Natural killer cell (primary cell): ENCODE measurements at regions not wholly inside any gene's neighbourhood (a gene's known extent, or its start where the extent isn't known, plus 50 kb on each side); places are given as distances from the start of the nearest gene placed in this dataset.

Source experiments
- ATAC-seq, 3 donors: fragments of 150-1000 bp in 2 of 3; fragments of 200-7000 bp in 1 of 3; cut with Tn5 transposase; 1 replicate in 1 of 3; 2 replicates in 2 of 3; pipeline ENCODE4 v1.10.0; 2021; ENCODE audit warnings: mild to moderate bottlenecking in 2 of 3, moderate library complexity in 2 of 3
- DNase-seq, 2 donors: peaks; one replicate each; pipeline versions ENCODE4 v3.0.0 to v3.0.0-alpha.2; 2013 to 2021; ENCODE audit warnings: mixed read lengths in 1 of 2
- H3K27ac ChIP-seq: one replicate; pipeline ENCODE4 v1.5.1; 2013; ENCODE audit warnings: mild to moderate bottlenecking, low read length
- H3K27me3 ChIP-seq: one replicate; pipeline ENCODE4 v1.6.1; 2013; ENCODE audit warnings: low read length; ENCODE audit not compliant: control insufficient read depth, insufficient read depth
- H3K36me3 ChIP-seq: one replicate; pipeline ENCODE4 v1.6.1; 2013; ENCODE audit warnings: low read length; ENCODE audit not compliant: control insufficient read depth, insufficient read depth
- H3K4me1 ChIP-seq: one replicate; pipeline ENCODE4 v1.6.1; 2013; ENCODE audit warnings: low read length; ENCODE audit not compliant: control insufficient read depth, insufficient read depth
- H3K4me3 ChIP-seq: one replicate; pipeline ENCODE4 v1.5.1; 2013; ENCODE audit warnings: low read length
- H3K9me3 ChIP-seq: one replicate; pipeline ENCODE4 v1.6.1; 2013; ENCODE audit warnings: low read length; ENCODE audit not compliant: control insufficient read depth, insufficient read depth
- H3K27ac Mint-ChIP-seq, 2 donors: one replicate each; pipeline ENCODE4 v1.8.0; 2022; ENCODE audit warnings: mild to moderate bottlenecking in 2 of 2, mixed read lengths in 2 of 2, moderate library complexity in 1 of 2
- H3K27me3 Mint-ChIP-seq, 2 donors: one replicate each; pipeline ENCODE4 v1.8.0; 2022; ENCODE audit warnings: low read depth in 2 of 2, mixed read lengths in 2 of 2
- H3K36me3 Mint-ChIP-seq: one replicate; pipeline ENCODE4 v1.8.0; 2022; ENCODE audit warnings: mixed read lengths
- H3K4me1 Mint-ChIP-seq, 2 donors: one replicate each; pipeline ENCODE4 v1.8.0; 2022; ENCODE audit warnings: mixed read lengths in 2 of 2
- H3K4me3 Mint-ChIP-seq: one replicate; pipeline ENCODE4 v1.8.0; 2022; ENCODE audit warnings: mild to moderate bottlenecking, moderate library complexity, mixed read lengths
- H3K9me3 Mint-ChIP-seq, 2 donors: one replicate each; pipeline ENCODE4 v1.8.0; 2022; ENCODE audit warnings: mixed read lengths in 2 of 2
- WGBS: methylation state at CpG from one replicate; pipeline ENCODE4 v1.1.7; 2013; ENCODE audit warnings: missing lambda C conversion rate; ENCODE audit not compliant: insufficient coverage; 5-methylcytosine and 5-hydroxymethylcytosine counted together
- intact Hi-C: fragments of 100-400 bp; cut with micrococcal nuclease; formaldehyde crosslinking; loops from one replicate; pipeline ENCODE4 v1.14.2; 2022
- TF ChIP-seq, protein P1 (sequence below): fragments of 200-600 bp; IDR thresholded peaks from one replicate; pipeline ENCODE4 v1.8.0; 2022; ENCODE audit warnings: antibody characterized with exemption

DNA sequence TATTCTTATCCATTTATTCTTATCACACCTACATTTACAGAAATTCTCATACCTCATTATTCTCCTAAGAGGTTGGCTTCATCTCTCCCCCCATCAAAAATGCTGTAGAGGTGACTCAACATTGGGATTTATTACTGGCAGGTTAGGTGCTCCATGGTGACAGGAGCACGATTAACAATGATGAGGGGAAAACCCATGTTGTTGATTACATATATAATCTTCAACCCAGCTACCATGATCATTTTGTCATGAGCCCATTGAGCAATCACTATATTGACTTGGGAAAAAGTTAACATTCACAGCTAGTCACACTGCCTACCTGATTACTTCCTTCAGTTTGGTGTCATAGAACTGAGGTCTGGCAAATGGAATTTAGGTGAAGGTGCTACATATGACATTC lies 712.1 kb upstream of the CHRM3 start:
- H3K27me3 Mint-ChIP-seq: no peaks in the 10 kb centered on the region
- no peak overlapping the region for H3K4me3 Mint-ChIP-seq
- peaks cover 4% of the 10 kb centered on the region for H3K9me3 ChIP-seq

DNA sequence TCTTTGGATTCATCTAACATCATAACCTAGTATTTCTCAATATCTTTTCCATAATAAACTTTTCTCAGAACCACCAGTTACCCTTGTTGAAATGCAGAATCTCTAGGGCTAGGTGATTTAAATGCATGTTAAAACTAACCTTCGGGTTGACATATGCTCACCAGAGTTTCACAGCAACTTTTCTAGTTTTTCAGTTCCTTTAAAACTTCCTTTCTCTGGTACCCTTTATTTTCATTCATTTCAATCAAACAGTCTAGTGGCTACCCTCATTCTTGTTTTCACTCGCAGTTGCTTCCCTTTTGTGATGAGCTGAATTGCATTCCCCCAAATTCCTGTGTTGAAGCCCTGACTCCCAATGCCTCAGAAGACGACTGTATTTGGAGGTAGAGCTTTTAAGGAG lies 712.8 kb upstream of the CHRM3 start:
- no peak for DNase-seq
- Mint-ChIP-seq H3K36me3 (no peaks in the 10 kb centered on the region), H3K27ac (no peak overlapping the region), H3K4me3 (no peak overlapping the region), H3K27me3 (no peaks in the 10 kb centered on the region), H3K4me1 (no peaks in the 10 kb centered on the region), H3K9me3 (peaks cover 5 to 14% of the 10 kb centered on the region in 2 donors)
- 84% methylated on average over 3 of the region's 3 CpGs for WGBS
- Histone ChIP-seq H3K4me3 (no peak overlapping the region), H3K36me3 (no peaks in the 10 kb centered on the region), H3K27ac (no peak overlapping the region), H3K9me3 (peaks cover 4% of the 10 kb centered on the region), H3K27me3 (no peaks in the 10 kb centered on the region), H3K4me1 (no peaks in the 10 kb centered on the region)
- TF ChIP-seq, protein P1, sequence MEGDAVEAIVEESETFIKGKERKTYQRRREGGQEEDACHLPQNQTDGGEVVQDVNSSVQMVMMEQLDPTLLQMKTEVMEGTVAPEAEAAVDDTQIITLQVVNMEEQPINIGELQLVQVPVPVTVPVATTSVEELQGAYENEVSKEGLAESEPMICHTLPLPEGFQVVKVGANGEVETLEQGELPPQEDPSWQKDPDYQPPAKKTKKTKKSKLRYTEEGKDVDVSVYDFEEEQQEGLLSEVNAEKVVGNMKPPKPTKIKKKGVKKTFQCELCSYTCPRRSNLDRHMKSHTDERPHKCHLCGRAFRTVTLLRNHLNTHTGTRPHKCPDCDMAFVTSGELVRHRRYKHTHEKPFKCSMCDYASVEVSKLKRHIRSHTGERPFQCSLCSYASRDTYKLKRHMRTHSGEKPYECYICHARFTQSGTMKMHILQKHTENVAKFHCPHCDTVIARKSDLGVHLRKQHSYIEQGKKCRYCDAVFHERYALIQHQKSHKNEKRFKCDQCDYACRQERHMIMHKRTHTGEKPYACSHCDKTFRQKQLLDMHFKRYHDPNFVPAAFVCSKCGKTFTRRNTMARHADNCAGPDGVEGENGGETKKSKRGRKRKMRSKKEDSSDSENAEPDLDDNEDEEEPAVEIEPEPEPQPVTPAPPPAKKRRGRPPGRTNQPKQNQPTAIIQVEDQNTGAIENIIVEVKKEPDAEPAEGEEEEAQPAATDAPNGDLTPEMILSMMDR: no peak
- ATAC-seq: no peak
- intact Hi-C loops: no loop called here

More for the DNA sequence above, 712.1 kb upstream of the CHRM3 start:
- H3K4me1 Mint-ChIP-seq: no peaks in the 10 kb centered on the region
- intact Hi-C loops: no loop called here
- H3K4me3 ChIP-seq: no peak overlapping the region
- no peak for ATAC-seq
- WGBS: 83% methylated on average over 1 of the region's 1 CpG
- peaks cover 5 to 14% of the 10 kb centered on the region in 2 donors for H3K9me3 Mint-ChIP-seq
- no peaks in the 10 kb centered on the region for H3K27me3 ChIP-seq
- TF ChIP-seq, protein P1: no peak
- H3K27ac ChIP-seq: no peak overlapping the region
- no peaks in the 10 kb centered on the region for H3K36me3 Mint-ChIP-seq
- no peak for DNase-seq
- no peak overlapping the region for H3K27ac Mint-ChIP-seq
- no peaks in the 10 kb centered on the region for H3K36me3 ChIP-seq
- H3K4me1 ChIP-seq: no peaks in the 10 kb centered on the region

DNA sequence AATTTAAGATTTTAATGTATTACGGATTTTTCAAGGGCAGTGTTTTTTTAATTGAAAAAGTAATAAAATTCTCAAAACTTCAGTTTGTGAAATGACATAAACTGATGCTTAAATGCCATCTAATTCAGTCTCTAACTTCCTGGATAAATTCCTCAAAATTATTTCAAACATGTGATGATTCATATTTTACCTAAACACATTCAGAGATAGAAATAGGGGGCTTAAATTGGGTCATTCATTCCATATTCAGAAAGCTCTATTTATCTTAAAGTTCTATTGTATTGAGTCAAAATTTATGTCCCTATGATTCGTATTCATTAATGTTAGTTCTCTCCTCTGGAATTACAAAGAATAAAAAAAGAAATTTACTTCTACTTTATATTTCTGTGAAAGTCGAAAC lies 713.6 kb upstream of the CHRM3 start:
- no peak overlapping the region for H3K4me3 ChIP-seq
- no peak overlapping the region for H3K4me3 Mint-ChIP-seq
- H3K27ac Mint-ChIP-seq: no peak overlapping the region
- intact Hi-C loops: no loop called here
- TF ChIP-seq, protein P1: no peak
- WGBS: 67% methylated on average over 1 of the region's 3 CpGs
- peaks cover 4% of the 10 kb centered on the region for H3K9me3 ChIP-seq
- no peak overlapping the region for H3K27ac ChIP-seq
- no peaks in the 10 kb centered on the region for H3K36me3 Mint-ChIP-seq
- H3K36me3 ChIP-seq: no peaks in the 10 kb centered on the region
- H3K4me1 ChIP-seq: no peaks in the 10 kb centered on the region
- ATAC-seq (no peak), DNase-seq (no peak)
- no peaks in the 10 kb centered on the region for H3K27me3 Mint-ChIP-seq
- peaks cover 7 to 14% of the 10 kb centered on the region in 2 donors for H3K9me3 Mint-ChIP-seq
- H3K27me3 ChIP-seq: no peaks in the 10 kb centered on the region
- H3K4me1 Mint-ChIP-seq: no peaks in the 10 kb centered on the region

DNA sequence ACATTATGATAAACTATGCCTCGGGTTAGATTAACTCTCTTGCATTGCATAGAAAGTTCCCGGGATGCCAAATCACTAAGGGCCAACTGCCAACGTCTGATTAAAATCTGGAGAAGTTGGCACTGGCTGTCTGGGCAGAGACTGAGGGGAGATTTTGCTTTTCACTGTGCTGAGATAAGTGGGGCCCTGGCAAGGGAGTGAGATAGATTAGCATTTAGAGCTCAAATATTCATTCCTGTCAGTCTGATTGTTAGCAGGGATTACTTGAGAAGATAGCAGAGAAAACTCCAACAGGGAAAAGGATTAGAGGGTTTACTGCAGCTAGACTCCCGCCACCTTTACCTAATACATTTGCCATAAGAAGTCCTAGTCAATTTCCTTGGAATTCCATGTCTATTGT lies 714.1 kb upstream of the CHRM3 start:
- Histone ChIP-seq H3K36me3 (no peaks in the 10 kb centered on the region), H3K27ac (no peak overlapping the region), H3K9me3 (peaks cover 4% of the 10 kb centered on the region), H3K4me3 (no peak overlapping the region), H3K27me3 (no peaks in the 10 kb centered on the region), H3K4me1 (no peaks in the 10 kb centered on the region)
- Mint-ChIP-seq H3K9me3 (peaks cover 7 to 13% of the 10 kb centered on the region in 2 donors), H3K27ac (no peak overlapping the region), H3K27me3 (no peaks in the 10 kb centered on the region), H3K4me1 (no peaks in the 10 kb centered on the region), H3K4me3 (no peak overlapping the region), H3K36me3 (no peaks in the 10 kb centered on the region)
- no peak for DNase-seq
- TF ChIP-seq, protein P1: no peak
- ATAC-seq: no peak
- 36% methylated on average over 3 of the region's 4 CpGs for WGBS
- intact Hi-C loops: no loop called here
